ENCODE measurements at regions not wholly inside any gene's neighbourhood (a gene's known extent, or its start where the extent isn't known, plus 50 kb on each side); places are given as distances from the start of the nearest gene placed in this dataset.

DNA sequence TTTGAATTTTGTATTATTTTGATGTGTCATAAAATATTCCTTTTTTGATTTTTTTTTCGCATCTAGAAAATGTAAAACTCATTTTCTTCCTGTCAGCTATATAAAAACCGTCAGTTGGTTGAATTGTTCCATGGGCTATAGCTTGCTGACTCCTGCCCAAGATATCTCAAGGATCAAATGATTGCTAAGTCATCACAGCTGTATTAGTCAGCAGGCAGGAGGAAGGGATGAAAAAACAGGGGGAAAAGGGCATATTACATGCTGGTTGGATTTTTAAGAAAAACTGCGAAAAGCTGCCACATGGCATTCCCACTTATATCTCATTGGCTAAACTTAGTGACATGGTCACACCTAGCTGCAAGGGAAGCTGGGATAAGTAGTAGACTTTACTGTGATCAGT is 569.9 kb downstream of the BCKDHB start:
- DNase-seq (ENCODE audit: insufficient read length, low spot score): no peak
- FAIRE-seq: no peak

DNA sequence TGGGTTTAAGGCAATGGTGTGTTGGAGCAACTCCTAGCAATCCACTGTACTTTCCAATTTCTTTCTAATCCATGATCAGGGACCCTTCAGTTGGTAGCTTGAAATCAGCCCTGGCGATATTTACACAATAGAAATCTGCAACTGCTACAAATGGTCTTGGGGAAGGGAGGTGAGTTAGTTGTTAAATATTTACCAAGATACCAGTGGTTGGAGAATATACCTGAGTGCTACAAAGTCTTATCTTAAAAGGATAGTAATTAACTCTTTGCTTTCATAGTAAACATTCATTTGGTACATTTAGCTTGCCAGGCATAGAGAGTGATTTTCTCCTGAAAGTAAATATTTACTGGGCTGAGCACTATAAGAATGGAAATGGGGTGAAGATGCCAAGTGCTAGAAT is 568.2 kb downstream of the BCKDHB start:
- DNase-seq (ENCODE audit: insufficient read length, low spot score) (no peak), FAIRE-seq (no peak)

GRCh38 chr6:80673367-80673766 is 566.9 kb downstream of the BCKDHB start:
- no peak for DNase-seq (ENCODE audit: insufficient read length, low spot score)
- no peak for FAIRE-seq

GRCh38 chr6:80667006-80667405 is 560.5 kb downstream of the BCKDHB start:
- FAIRE-seq: no peak

DNA sequence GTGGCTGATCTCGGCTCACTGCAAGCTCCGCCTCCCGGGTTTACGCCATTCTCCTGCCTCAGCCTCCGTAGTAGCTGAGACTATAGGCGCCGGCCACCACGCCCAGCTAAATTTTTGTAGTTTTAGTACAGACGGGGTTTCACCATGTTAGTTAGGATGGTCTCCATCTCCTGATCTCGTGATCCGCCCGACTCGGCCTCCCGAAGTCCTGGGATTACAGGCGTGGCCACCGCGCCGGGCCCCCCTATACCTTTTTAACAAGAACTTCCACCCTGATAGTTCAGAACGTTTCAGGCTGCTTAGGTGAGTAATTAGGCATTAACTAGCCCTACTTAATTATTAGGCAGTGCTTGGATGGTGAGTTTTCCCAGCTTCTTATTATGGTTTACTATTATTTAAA is 552.5 kb downstream of the BCKDHB start:
- FAIRE-seq: no peak
- no peak for DNase-seq (ENCODE audit: insufficient read length, low spot score)

More at GRCh38 chr6:80667006-80667405, 560.5 kb downstream of the BCKDHB start:
- no peak for DNase-seq (ENCODE audit: insufficient read length, low spot score)

DNA sequence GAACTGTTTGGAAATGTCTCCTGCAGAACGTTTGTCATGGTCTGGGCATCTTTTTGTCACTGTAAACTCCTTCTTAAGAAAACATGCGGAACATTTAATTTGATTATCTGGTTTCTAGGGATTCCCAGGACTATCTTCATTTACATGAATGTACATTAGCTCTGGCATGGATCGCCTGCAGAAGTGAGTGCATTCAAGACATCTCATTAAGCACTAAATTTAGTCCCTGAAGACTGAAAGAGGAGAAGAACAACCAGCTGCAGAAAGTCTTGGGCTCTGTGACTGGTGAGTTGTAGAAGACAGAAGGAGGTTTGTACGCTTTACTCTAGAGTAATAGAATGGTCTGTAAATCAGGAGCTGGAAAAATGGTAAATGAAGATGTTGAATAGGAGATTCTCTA is 540.7 kb downstream of the BCKDHB start:
- FAIRE-seq: no peak
- no peak for DNase-seq (ENCODE audit: insufficient read length, low spot score)

DNA sequence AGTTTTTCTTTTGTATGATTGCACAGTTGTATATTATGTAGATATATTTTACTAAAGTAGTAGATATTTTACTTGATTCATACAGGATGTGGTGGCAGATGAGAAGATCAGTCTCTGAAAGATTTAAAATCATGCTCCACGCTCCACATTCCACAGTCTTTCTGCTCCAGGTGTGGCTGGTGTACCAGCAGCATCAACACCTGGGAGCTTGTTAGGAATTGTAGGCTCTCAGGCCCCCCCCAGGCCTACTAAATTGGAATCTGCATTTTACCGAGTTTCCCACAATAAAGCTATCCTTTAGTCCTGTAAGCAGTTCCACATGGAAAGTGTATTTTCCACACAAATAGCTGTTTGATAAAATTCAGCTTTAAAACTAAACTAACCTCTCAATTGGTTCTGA is 537.4 kb downstream of the BCKDHB start:
- no peak for DNase-seq (ENCODE audit: insufficient read length, low spot score)
- FAIRE-seq: no peak

GRCh38 chr6:80642452-80642851 is 536.0 kb downstream of the BCKDHB start:
- no peak for FAIRE-seq

GRCh38 chr6:80641591-80641990 is 535.1 kb downstream of the BCKDHB start:
- no peak for DNase-seq (ENCODE audit: insufficient read length, low spot score)

More at GRCh38 chr6:80642452-80642851, 536.0 kb downstream of the BCKDHB start:
- DNase-seq (ENCODE audit: insufficient read length, low spot score): no peak

DNA sequence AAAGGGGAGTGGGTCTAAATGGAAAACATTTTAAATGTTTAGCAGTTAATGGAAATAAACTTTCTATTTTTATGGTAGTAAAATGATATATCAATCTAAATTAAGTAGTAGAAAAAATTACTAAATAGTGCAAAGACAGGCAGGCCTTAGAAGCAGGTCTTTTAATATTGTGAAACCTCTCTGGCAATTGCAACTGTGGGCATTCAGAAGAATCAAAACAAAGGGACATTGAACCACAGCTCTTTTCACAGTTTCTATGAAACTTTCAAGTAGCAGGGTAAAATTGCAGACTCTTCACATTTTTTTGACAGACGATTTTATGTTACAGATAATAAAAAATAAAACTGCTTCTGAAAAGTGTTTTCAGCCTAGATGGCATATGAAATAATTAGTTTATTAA is 533.7 kb downstream of the BCKDHB start:
- DNase-seq (ENCODE audit: insufficient read length, low spot score) (no peak), FAIRE-seq (no peak)

More at GRCh38 chr6:80641591-80641990, 535.1 kb downstream of the BCKDHB start:
- no peak for FAIRE-seq

GRCh38 chr6:80639181-80639629 is 532.7 kb downstream of the BCKDHB start:
- DNase-seq (ENCODE audit: insufficient read length, low spot score) (no peak), FAIRE-seq (no peak)

DNA sequence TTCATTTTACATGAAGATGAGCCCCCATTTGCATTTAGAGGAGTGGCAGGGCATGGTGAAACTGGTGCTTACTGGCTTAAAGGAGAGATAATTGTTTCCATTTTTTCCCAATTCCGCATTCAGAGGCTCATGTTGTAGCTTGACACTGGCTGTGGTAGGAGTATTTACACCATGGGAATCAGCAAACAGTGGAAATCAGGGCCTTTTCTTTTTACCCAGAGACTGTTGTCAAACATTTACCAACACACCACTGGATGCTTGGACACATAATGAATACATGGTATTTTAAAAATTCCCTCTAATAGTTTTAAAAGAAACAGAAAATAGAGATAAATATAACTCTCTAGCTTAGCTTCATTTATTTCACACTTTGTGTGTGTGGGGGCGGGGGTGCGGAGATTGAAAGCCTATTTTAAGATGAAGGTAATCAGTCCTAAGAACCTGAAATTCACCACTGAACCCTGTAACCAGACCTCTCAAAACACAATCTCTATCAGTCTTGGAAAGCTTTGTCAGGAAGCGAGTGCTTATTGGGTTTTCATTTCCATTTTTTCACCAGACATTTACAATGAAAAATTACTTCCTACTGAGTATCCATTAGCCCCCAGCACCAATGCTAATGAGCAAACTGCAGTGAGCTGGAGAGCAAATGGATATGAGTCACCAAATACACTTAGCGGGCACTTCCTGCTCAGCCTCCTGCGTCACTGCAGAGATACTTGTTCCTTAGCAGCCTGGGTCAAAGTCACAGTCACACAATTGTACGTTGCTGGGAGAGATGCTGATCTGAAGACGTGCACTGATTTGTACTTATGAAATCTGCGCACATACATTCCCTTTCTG is 532.0 kb downstream of the BCKDHB start:
- FAIRE-seq (no peak), DNase-seq (ENCODE audit: insufficient read length, low spot score) (no peak)

- FAIRE-seq (no peak), DNase-seq (ENCODE audit: insufficient read length, low spot score) (no peak)
Measured at GRCh38 chr6:80637312-80637711, 530.8 kb downstream of the BCKDHB start.

GRCh38 chr6:80636689-80637088 is 530.2 kb downstream of the BCKDHB start:
- no peak for FAIRE-seq
- no peak for DNase-seq (ENCODE audit: insufficient read length, low spot score)

GRCh38 chr6:80633412-80633811 is 526.9 kb downstream of the BCKDHB start:
- DNase-seq (ENCODE audit: insufficient read length, low spot score) (no peak), FAIRE-seq (no peak)

DNA sequence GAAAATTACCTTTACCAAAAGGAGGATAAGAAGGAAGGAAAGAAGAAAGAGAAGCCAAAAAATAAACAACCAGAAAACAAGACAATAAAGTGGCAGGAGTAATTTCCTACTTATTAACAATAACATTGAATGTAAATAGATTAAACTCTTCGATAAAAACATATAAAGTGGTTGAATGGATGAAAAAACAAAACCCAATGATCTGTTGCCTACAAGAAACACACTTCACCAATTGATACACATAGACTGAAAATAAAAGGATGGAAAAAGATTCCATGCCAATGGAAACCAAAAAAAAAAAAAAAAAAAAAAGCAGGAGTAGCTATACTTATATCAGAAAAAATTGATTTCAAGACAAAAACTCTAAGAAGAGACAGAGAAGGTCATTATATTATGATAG is 518.9 kb downstream of the BCKDHB start:
- FAIRE-seq (no peak), DNase-seq (ENCODE audit: insufficient read length, low spot score) (no peak)

GRCh38 chr6:80623066-80623815 is 516.8 kb downstream of the BCKDHB start:
- DNase-seq (ENCODE audit: insufficient read length, low spot score) (no peak), FAIRE-seq (no peak)

GRCh38 chr6:80622641-80623040 is 516.2 kb downstream of the BCKDHB start:
- no peak for DNase-seq (ENCODE audit: insufficient read length, low spot score)

GRCh38 chr6:80618953-80619352 is 512.5 kb downstream of the BCKDHB start:
- DNase-seq (ENCODE audit: insufficient read length, low spot score): no peak
- no peak for FAIRE-seq

More at GRCh38 chr6:80622641-80623040, 516.2 kb downstream of the BCKDHB start:
- no peak for FAIRE-seq

DNA sequence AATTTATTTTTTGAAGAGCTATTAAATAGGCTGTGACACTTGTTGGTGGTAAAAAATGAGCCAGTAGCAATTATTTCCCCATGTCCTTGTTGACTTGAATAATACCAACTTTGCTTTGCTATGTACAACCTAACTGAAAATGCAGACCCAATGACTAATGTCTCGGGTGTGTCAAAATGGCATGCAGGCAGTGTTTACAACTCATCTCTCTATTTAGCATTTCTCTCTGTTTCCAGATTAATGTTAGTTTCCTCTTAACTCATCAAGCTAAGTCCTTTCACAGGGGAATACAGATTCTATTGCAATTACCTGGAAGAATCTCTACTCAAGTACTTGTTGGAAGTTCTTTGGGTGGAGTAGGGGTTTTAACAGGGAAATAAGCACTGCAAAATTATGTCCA is 504.4 kb downstream of the BCKDHB start:
- DNase-seq (ENCODE audit: insufficient read length, low spot score) (no peak), FAIRE-seq (no peak)

DNA sequence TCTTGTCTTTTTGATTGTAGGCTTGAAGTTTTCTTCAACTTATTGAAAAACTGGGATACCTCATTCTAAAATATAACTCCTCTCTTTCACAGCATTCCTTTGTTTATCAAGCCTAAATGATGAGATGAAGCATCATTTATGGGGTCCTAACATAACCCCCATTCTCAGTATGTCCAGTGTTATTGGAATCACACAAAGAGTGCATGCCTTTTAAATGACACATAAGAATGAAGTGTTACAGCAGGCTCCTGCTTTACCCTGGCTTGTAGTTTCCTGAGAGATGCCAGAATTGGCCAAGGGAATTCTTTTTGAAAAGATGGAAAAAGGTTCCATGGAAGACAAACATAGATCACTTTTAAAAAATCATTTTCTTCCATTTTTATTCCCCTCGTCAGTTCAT is 502.4 kb downstream of the BCKDHB start:
- FAIRE-seq (no peak), DNase-seq (ENCODE audit: insufficient read length, low spot score) (no peak)
